Calu3 (cell line): ENCODE measurements at regions not wholly inside any gene's neighbourhood (a gene's known extent, or its start where the extent isn't known, plus 50 kb on each side); places are given as distances from the start of the nearest gene placed in this dataset.

ENCODE experiments used
- BruUV-seq: library from RNA; stranded (reverse); fragments of 400-500 nt; replicated peaks from 2 replicates; lab custom pipeline; 2021; lab: Mats Ljungman, UMichigan
- CTCF ChIA-PET: fragments of 300-600 bp; sonication (Branson Sonifier 250); formaldehyde crosslinking; loops from one replicate; lab custom pipeline; 2022; ENCODE audit warnings: antibody characterized with exemption; lab: Charles Lee
- DNase-seq: peaks from one replicate; pipeline ENCODE4 v3.0.0; 2022
- H3K27ac Mint-ChIP-seq: one replicate; pipeline ENCODE4 v1.8.0; 2022; ENCODE audit warnings: mixed read lengths; ENCODE audit not compliant: unreplicated experiment
- H3K27me3 Mint-ChIP-seq: one replicate; pipeline ENCODE4 v1.8.0; 2022; ENCODE audit warnings: mixed read lengths; ENCODE audit not compliant: unreplicated experiment
- H3K36me3 Mint-ChIP-seq: one replicate; pipeline ENCODE4 v1.8.0; 2022; ENCODE audit warnings: mild to moderate bottlenecking, moderate library complexity, mixed read lengths; ENCODE audit not compliant: insufficient read depth, unreplicated experiment
- H3K4me1 Mint-ChIP-seq: one replicate; pipeline ENCODE4 v1.8.0; 2022; ENCODE audit warnings: mild to moderate bottlenecking, low read depth, mixed read lengths; ENCODE audit not compliant: unreplicated experiment
- H3K4me3 Mint-ChIP-seq: one replicate; pipeline ENCODE4 v1.8.0; 2022; ENCODE audit warnings: mild to moderate bottlenecking, low read depth, moderate library complexity, mixed read lengths; ENCODE audit not compliant: unreplicated experiment
- H3K9me3 Mint-ChIP-seq: one replicate; pipeline ENCODE4 v1.8.0; 2022; ENCODE audit warnings: low read depth, mixed read lengths; ENCODE audit not compliant: unreplicated experiment
- CTCF ChIP-seq: fragments of 200-600 bp; IDR thresholded peaks from one replicate; pipeline ENCODE4 v1.8.0; 2022; ENCODE audit warnings: antibody characterized with exemption; ENCODE audit not compliant: unreplicated experiment
- intact Hi-C: fragments of 100-400 bp; cut with micrococcal nuclease; formaldehyde crosslinking; loops from one replicate; pipeline ENCODE4 v1.10.0; 2022; ENCODE audit not compliant: unreplicated experiment

GRCh38 chr13:56352901-56353300 is 787.8 kb upstream of the PRR20A start:
- H3K4me1 Mint-ChIP-seq = no peaks in the 10 kb centered on the region
- no peak overlapping the region for H3K27ac Mint-ChIP-seq
- no peak for TF ChIP-seq CTCF
- H3K27me3 Mint-ChIP-seq = no peaks in the 10 kb centered on the region
- no peak for DNase-seq
- H3K9me3 Mint-ChIP-seq = peaks cover 2% of the 10 kb centered on the region
- no TSS peak for BruUV-seq
- intact Hi-C loops = no loop called here
- CTCF ChIA-PET = no interaction called here
- no peak overlapping the region for H3K4me3 Mint-ChIP-seq
- H3K36me3 Mint-ChIP-seq = no peaks in the 10 kb centered on the region

GRCh38 chr13:56356690-56357089 is 784.0 kb upstream of the PRR20A start:
- Mint-ChIP-seq H3K9me3 (peaks cover 2% of the 10 kb centered on the region), H3K27me3 (no peaks in the 10 kb centered on the region), H3K4me1 (no peaks in the 10 kb centered on the region), H3K36me3 (no peaks in the 10 kb centered on the region), H3K27ac (no peak overlapping the region), H3K4me3 (no peak overlapping the region)
- BruUV-seq = no TSS peak
- intact Hi-C loops = no loop called here
- CTCF ChIA-PET = no interaction called here
- no peak for DNase-seq
- TF ChIP-seq CTCF = no peak

- Mint-ChIP-seq H3K27me3 (no peaks in the 10 kb centered on the region), H3K9me3 (peaks cover 7% of the 10 kb centered on the region), H3K27ac (no peak overlapping the region), H3K36me3 (no peaks in the 10 kb centered on the region), H3K4me1 (no peaks in the 10 kb centered on the region), H3K4me3 (no peak overlapping the region)
- no TSS peak for BruUV-seq
- intact Hi-C loops = no loop called here
- no peak for DNase-seq
- CTCF ChIA-PET = no interaction called here
- no peak for TF ChIP-seq CTCF
These were observed 762.2 kb upstream of the PRR20A start for GRCh38 chr13:56378566-56378965.

- Mint-ChIP-seq H3K27me3 (no peaks in the 10 kb centered on the region), H3K4me1 (no peaks in the 10 kb centered on the region), H3K27ac (no peak overlapping the region), H3K9me3 (no peaks in the 10 kb centered on the region), H3K4me3 (no peak overlapping the region), H3K36me3 (no peaks in the 10 kb centered on the region)
- no peak for TF ChIP-seq CTCF
- no peak for DNase-seq
- BruUV-seq = no TSS peak
- intact Hi-C loops = no loop called here
- CTCF ChIA-PET = no interaction called here
These were observed 747.2 kb upstream of the PRR20A start for GRCh38 chr13:56393549-56393948.
